ENCODE measurements at regions not wholly inside any gene's neighbourhood (a gene's known extent, or its start where the extent isn't known, plus 50 kb on each side); places are given as distances from the start of the nearest gene placed in this dataset.
A peak's percentile ranks its signal among the peaks of the same experiment; 100 is the strongest.

DNA sequence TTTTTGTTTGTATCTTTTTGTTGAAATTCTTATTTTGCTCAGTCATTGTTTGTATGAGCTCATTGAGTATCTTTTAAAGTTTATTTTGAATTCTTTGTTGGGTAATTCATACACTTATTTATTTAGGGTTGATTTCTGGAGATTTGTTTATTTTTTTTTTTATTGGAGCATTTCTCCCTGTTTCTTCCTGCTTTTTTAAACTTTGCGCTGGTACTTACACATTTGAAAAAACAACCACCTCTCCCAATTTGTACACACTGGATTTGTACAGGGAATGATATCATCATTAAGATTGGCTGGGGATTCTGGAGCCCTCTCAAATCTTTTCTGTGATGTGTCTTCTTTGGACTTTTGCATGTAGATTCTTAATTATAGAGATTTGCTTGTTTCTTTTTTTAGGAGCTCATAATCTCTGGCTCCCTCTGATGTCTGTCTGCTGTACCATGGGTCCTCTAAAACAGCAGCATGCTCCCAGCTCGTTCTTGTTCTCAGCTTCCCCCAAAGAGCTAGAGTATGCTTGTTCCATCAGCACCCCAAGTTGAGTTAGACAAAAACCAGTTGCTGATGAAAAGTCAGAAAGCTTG is 310.7 kb downstream of the DUSP10 start:
- Mint-ChIP-seq H3K36me3 (ENCODE audit: low read depth, unreplicated experiment) (peaks cover 4% of the 10 kb centered on the region), H3K27ac (ENCODE audit: unreplicated experiment) (no peak overlapping the region), H3K27me3 (ENCODE audit: unreplicated experiment) (peaks cover 2% of the 10 kb centered on the region), H3K4me1 (ENCODE audit: unreplicated experiment) (peaks cover 4% of the 10 kb centered on the region), H3K4me3 (ENCODE audit: unreplicated experiment) (no peak overlapping the region), H3K9me3 (ENCODE audit: unreplicated experiment) (no peaks in the 10 kb centered on the region)
- DNase-seq (ENCODE audit: low spot score) = no peak
- TF ChIP-seq, protein P1, sequence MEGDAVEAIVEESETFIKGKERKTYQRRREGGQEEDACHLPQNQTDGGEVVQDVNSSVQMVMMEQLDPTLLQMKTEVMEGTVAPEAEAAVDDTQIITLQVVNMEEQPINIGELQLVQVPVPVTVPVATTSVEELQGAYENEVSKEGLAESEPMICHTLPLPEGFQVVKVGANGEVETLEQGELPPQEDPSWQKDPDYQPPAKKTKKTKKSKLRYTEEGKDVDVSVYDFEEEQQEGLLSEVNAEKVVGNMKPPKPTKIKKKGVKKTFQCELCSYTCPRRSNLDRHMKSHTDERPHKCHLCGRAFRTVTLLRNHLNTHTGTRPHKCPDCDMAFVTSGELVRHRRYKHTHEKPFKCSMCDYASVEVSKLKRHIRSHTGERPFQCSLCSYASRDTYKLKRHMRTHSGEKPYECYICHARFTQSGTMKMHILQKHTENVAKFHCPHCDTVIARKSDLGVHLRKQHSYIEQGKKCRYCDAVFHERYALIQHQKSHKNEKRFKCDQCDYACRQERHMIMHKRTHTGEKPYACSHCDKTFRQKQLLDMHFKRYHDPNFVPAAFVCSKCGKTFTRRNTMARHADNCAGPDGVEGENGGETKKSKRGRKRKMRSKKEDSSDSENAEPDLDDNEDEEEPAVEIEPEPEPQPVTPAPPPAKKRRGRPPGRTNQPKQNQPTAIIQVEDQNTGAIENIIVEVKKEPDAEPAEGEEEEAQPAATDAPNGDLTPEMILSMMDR (IDR thresholded peaks at IDR 0.05; ENCODE audit: unreplicated experiment) = no peak

- Mint-ChIP-seq H3K27me3 (ENCODE audit: unreplicated experiment) (peaks cover 2% of the 10 kb centered on the region), H3K4me1 (ENCODE audit: unreplicated experiment) (peaks cover 4% of the 10 kb centered on the region), H3K36me3 (ENCODE audit: low read depth, unreplicated experiment) (no peaks in the 10 kb centered on the region), H3K9me3 (ENCODE audit: unreplicated experiment) (no peaks in the 10 kb centered on the region), H3K4me3 (ENCODE audit: unreplicated experiment) (no peak overlapping the region), H3K27ac (ENCODE audit: unreplicated experiment) (no peak overlapping the region)
- TF ChIP-seq, protein P1 (IDR thresholded peaks at IDR 0.05; ENCODE audit: unreplicated experiment) = no peak
- DNase-seq (ENCODE audit: low spot score) = no peak
Observed at GRCh38 chr1:221431961-221432360, 309.9 kb downstream of the DUSP10 start.

- TF ChIP-seq, protein P1 (IDR thresholded peaks at IDR 0.05; ENCODE audit: unreplicated experiment) = peak; percentile 95
- Mint-ChIP-seq H3K36me3 (ENCODE audit: low read depth, unreplicated experiment) (no peaks in the 10 kb centered on the region), H3K27ac (ENCODE audit: unreplicated experiment) (no peak overlapping the region), H3K4me3 (ENCODE audit: unreplicated experiment) (no peak overlapping the region), H3K9me3 (ENCODE audit: unreplicated experiment) (no peaks in the 10 kb centered on the region), H3K27me3 (ENCODE audit: unreplicated experiment) (peaks cover 2% of the 10 kb centered on the region), H3K4me1 (ENCODE audit: unreplicated experiment) (peaks cover 10% of the 10 kb centered on the region)
- no peak for DNase-seq (ENCODE audit: low spot score)
Observed at GRCh38 chr1:221435504-221435904, 306.4 kb downstream of the DUSP10 start.

GRCh38 chr1:221437171-221437570 is 304.7 kb downstream of the DUSP10 start:
- Mint-ChIP-seq H3K4me3 (ENCODE audit: unreplicated experiment) (no peak overlapping the region), H3K9me3 (ENCODE audit: unreplicated experiment) (no peaks in the 10 kb centered on the region), H3K36me3 (ENCODE audit: low read depth, unreplicated experiment) (no peaks in the 10 kb centered on the region), H3K27ac (ENCODE audit: unreplicated experiment) (no peak overlapping the region), H3K27me3 (ENCODE audit: unreplicated experiment) (peaks cover under 1% of the 10 kb centered on the region), H3K4me1 (ENCODE audit: unreplicated experiment) (peaks cover 10% of the 10 kb centered on the region)
- DNase-seq (ENCODE audit: low spot score) = no peak
- TF ChIP-seq, protein P1 (IDR thresholded peaks at IDR 0.05; ENCODE audit: unreplicated experiment) = no peak

DNA sequence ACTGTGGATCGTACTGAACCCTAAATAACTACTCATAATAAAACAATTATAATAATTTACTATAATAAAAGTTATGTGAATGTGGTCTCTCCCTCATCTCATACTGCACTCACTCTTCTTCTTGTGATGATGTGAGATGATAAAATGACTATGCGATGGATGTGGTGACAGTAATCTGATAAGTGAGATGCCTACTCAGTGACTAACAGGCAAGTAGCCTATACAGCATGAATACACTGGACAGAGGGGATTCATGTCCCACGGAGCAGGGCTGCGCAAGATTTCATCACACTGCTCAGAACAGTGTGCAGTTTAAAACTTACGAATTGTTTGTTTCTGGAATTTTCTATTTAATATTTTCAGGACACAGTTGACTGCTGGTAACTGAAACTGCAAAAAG is 304.0 kb downstream of the DUSP10 start:
- Mint-ChIP-seq H3K36me3 (ENCODE audit: low read depth, unreplicated experiment) (no peaks in the 10 kb centered on the region), H3K27me3 (ENCODE audit: unreplicated experiment) (no peaks in the 10 kb centered on the region), H3K4me3 (ENCODE audit: unreplicated experiment) (no peak overlapping the region), H3K9me3 (ENCODE audit: unreplicated experiment) (no peaks in the 10 kb centered on the region), H3K4me1 (ENCODE audit: unreplicated experiment) (peaks cover 10% of the 10 kb centered on the region), H3K27ac (ENCODE audit: unreplicated experiment) (no peak overlapping the region)
- TF ChIP-seq, protein P1 (IDR thresholded peaks at IDR 0.05; ENCODE audit: unreplicated experiment) = no peak
- DNase-seq (ENCODE audit: low spot score) = no peak

All from endothelial cell (in vitro differentiated cells).